GM23248 (cell line): ENCODE measurements at regions not wholly inside any gene's neighbourhood (a gene's known extent, or its start where the extent isn't known, plus 50 kb on each side); places are given as distances from the start of the nearest gene placed in this dataset.

Experiments
- EZH2 ChIP-seq: fragments of 200-600 bp; sonication (generic); IDR thresholded peaks from 2 replicates; pipeline ENCODE4 v1.6.1; 2018; ENCODE audit warnings: antibody characterized with exemption, mild to moderate bottlenecking; ENCODE audit not compliant: insufficient read depth, poor library complexity, severe bottlenecking
- EZH2phosphoT487 ChIP-seq: fragments of 200-600 bp; sonication (generic); IDR thresholded peaks from 2 replicates; pipeline ENCODE4 v1.6.1; 2018; ENCODE audit warnings: antibody characterized with exemption, moderate library complexity, mild to moderate bottlenecking, low read depth; ENCODE audit not compliant: insufficient read depth

GRCh38 chr10:42938351-42938750, 138.5 kb upstream of the RET start:
- no peak for TF ChIP-seq EZH2phosphoT487
- no peak for TF ChIP-seq EZH2
